Epithelial cell of proximal tubule (primary cell): ENCODE measurements at regions not wholly inside any gene's neighbourhood (a gene's known extent, or its start where the extent isn't known, plus 50 kb on each side); places are given as distances from the start of the nearest gene placed in this dataset.
"Not testable (repeated sequence)": the region's sequence is repeated elsewhere in the genome, so short reads cannot be mapped to it uniquely, and the experiment has no call there.

Source experiments
- DNase-seq: peaks from one replicate; pipeline ENCODE4 v3.0.0-alpha.2; 2011; ENCODE audit warnings: low read depth
- H3K4me3 ChIP-seq: 2 replicates; pipeline ENCODE4 v1.5.1; 2011; ENCODE audit warnings: low read depth, mild to moderate bottlenecking, low read length
- CTCF ChIP-seq: conservative IDR thresholded peaks from 2 replicates; pipeline ENCODE4 v1.5.1; 2012; ENCODE audit warnings: low read depth, mild to moderate bottlenecking, low read length

- no peak for DNase-seq
- TF ChIP-seq CTCF = no peak
- H3K4me3 ChIP-seq = no peak overlapping the region
Measured at GRCh38 chr6:54535568-54535967, 227.3 kb downstream of the TINAG start.

- no peak for TF ChIP-seq CTCF
- no peak for DNase-seq
- no peak overlapping the region for H3K4me3 ChIP-seq
Measured at GRCh38 chr6:54541541-54541940, 233.3 kb downstream of the TINAG start.

- H3K4me3 ChIP-seq = no peak overlapping the region
- no peak for DNase-seq
- no peak for TF ChIP-seq CTCF
Measured at GRCh38 chr6:54559136-54559535, 250.9 kb downstream of the TINAG start.

GRCh38 chr6:54564188-54564587 is 255.9 kb downstream of the TINAG start:
- not testable (repeated sequence) for H3K4me3 ChIP-seq, DNase-seq

GRCh38 chr6:54574671-54575070 is 266.4 kb downstream of the TINAG start:
- H3K4me3 ChIP-seq = no peak overlapping the region
- no peak for TF ChIP-seq CTCF
- DNase-seq = no peak

GRCh38 chr6:54578261-54578660 is 268.3 kb upstream of the FAM83B start:
- H3K4me3 ChIP-seq = no peak overlapping the region
- DNase-seq = no peak
- TF ChIP-seq CTCF = no peak

- H3K4me3 ChIP-seq = no peak overlapping the region
- no peak for TF ChIP-seq CTCF
- no peak for DNase-seq
Measured at GRCh38 chr6:54579011-54579410, 267.6 kb upstream of the FAM83B start.

- H3K4me3 ChIP-seq = no peak overlapping the region
- no peak for DNase-seq
- no peak for TF ChIP-seq CTCF
Measured at GRCh38 chr6:54586251-54586650, 260.3 kb upstream of the FAM83B start.
